ENCODE measurements at regions not wholly inside any gene's neighbourhood (a gene's known extent, or its start where the extent isn't known, plus 50 kb on each side); places are given as distances from the start of the nearest gene placed in this dataset.

DNA sequence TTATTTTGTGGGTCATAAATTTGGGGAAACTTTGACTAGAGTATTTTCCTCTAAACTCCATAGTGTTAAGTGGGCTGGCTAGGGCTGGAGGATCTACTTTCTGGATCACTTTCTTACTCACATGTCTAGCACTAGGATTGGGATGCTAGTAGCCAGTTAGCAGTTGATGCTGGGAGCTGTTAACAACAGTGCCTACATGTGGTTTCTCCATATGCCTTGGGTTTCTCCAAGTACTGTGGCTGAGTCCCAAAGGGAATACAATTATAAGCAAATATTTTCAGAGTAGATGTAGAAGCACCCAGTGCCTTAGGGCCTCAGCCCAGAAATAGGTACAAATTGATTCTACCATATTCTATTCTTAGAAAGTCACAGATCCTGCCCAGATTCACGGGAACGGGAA, 1614.9 kb downstream of the ARAP2 start (continued):
- no peak for TF ChIP-seq CREB5 (CRISPR knock-in tag; IDR thresholded peaks at IDR 0.05; ENCODE audit: low read depth)

DNA sequence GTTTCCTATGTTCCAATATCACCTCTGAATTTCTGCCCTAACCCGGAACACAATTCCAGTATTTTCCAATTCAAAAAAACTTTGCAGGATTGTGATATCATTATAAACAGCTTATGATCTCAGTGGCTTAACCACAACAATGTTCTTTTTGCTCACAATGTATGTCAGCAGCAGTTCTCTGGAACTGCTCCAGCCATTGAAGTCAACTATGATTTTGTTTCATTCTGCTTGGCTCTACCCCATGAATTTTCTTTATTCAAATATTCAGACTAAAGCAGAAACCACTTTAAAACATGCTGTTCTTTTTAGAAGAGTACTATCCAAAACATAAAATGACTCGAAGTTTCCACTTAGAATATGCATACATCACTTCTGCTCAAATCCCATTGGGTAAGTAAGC, 1611.1 kb downstream of the ARAP2 start:
- ATAC-seq = no peak
- TF ChIP-seq, protein P1, sequence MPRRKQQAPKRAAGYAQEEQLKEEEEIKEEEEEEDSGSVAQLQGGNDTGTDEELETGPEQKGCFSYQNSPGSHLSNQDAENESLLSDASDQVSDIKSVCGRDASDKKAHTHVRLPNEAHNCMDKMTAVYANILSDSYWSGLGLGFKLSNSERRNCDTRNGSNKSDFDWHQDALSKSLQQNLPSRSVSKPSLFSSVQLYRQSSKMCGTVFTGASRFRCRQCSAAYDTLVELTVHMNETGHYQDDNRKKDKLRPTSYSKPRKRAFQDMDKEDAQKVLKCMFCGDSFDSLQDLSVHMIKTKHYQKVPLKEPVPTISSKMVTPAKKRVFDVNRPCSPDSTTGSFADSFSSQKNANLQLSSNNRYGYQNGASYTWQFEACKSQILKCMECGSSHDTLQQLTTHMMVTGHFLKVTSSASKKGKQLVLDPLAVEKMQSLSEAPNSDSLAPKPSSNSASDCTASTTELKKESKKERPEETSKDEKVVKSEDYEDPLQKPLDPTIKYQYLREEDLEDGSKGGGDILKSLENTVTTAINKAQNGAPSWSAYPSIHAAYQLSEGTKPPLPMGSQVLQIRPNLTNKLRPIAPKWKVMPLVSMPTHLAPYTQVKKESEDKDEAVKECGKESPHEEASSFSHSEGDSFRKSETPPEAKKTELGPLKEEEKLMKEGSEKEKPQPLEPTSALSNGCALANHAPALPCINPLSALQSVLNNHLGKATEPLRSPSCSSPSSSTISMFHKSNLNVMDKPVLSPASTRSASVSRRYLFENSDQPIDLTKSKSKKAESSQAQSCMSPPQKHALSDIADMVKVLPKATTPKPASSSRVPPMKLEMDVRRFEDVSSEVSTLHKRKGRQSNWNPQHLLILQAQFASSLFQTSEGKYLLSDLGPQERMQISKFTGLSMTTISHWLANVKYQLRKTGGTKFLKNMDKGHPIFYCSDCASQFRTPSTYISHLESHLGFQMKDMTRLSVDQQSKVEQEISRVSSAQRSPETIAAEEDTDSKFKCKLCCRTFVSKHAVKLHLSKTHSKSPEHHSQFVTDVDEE (CRISPR knock-in tag; IDR thresholded peaks at IDR 0.05) = no peak
- no peak for TF ChIP-seq POU6F1 (CRISPR knock-in tag; IDR thresholded peaks at IDR 0.05; ENCODE audit: borderline replicate concordance, low read depth)
- TF ChIP-seq BACH2 (CRISPR knock-in tag; IDR thresholded peaks at IDR 0.05; ENCODE audit: borderline replicate concordance) = no peak
- TF ChIP-seq ZFP3 (CRISPR knock-in tag; IDR thresholded peaks at IDR 0.05) = no peak
- no peak for TF ChIP-seq OSR1 (CRISPR knock-in tag; IDR thresholded peaks at IDR 0.05)
- TF ChIP-seq ZNF565 (CRISPR knock-in tag; conservative IDR thresholded peaks at IDR 0.05; ENCODE audit: low read depth) = no peak
- no peak for TF ChIP-seq CREB5 (CRISPR knock-in tag; IDR thresholded peaks at IDR 0.05; ENCODE audit: low read depth)
- TF ChIP-seq, protein P2, sequence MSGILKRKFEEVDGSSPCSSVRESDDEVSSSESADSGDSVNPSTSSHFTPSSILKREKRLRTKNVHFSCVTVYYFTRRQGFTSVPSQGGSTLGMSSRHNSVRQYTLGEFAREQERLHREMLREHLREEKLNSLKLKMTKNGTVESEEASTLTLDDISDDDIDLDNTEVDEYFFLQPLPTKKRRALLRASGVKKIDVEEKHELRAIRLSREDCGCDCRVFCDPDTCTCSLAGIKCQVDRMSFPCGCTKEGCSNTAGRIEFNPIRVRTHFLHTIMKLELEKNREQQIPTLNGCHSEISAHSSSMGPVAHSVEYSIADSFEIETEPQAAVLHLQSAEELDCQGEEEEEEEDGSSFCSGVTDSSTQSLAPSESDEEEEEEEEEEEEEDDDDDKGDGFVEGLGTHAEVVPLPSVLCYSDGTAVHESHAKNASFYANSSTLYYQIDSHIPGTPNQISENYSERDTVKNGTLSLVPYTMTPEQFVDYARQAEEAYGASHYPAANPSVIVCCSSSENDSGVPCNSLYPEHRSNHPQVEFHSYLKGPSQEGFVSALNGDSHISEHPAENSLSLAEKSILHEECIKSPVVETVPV (CRISPR knock-in tag; IDR thresholded peaks at IDR 0.05) = no peak

DNA sequence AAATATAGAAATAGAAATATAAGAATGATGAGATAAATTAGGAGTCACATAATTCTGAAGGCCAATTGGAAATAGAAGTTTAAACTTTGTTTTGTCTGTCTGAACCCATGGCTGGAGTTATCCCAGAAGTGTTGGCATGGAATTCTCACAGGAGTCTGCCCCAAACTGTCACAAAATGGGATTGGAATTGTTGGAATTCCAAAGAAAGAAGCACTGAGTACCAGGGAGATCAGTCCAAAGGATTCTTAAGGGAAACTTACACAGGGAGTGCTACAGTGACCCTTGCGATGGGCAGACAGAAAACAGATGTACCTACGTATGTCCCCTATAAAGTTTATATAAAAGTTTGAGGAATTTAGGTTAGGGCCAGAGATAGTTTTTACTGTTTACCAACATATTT, 1607.7 kb downstream of the ARAP2 start:
- ATAC-seq = no peak
- no peak for TF ChIP-seq POU6F1 (CRISPR knock-in tag; IDR thresholded peaks at IDR 0.05; ENCODE audit: borderline replicate concordance, low read depth)
- TF ChIP-seq ZC3H10 (CRISPR knock-in tag; IDR thresholded peaks at IDR 0.05) = no peak
- no peak for TF ChIP-seq CREB5 (CRISPR knock-in tag; IDR thresholded peaks at IDR 0.05; ENCODE audit: low read depth)
- TF ChIP-seq RARB (CRISPR knock-in tag; IDR thresholded peaks at IDR 0.05) = no peak
- TF ChIP-seq PPARA (CRISPR knock-in tag; IDR thresholded peaks at IDR 0.05; ENCODE audit: borderline replicate concordance) = no peak
- TF ChIP-seq ARNTL (CRISPR knock-in tag; IDR thresholded peaks at IDR 0.05; ENCODE audit: borderline replicate concordance, low read depth) = no peak
- TF ChIP-seq, protein P1 (CRISPR knock-in tag; IDR thresholded peaks at IDR 0.05) = no peak
- TF ChIP-seq, protein P2 (CRISPR knock-in tag; IDR thresholded peaks at IDR 0.05) = no peak
- TF ChIP-seq PATZ1 (CRISPR knock-in tag; IDR thresholded peaks at IDR 0.05; ENCODE audit: borderline replicate concordance) = no peak
- TF ChIP-seq BACH2 (CRISPR knock-in tag; IDR thresholded peaks at IDR 0.05; ENCODE audit: borderline replicate concordance) = no peak
- no peak for TF ChIP-seq ZFP3 (CRISPR knock-in tag; IDR thresholded peaks at IDR 0.05)
- TF ChIP-seq ZFP30 (CRISPR knock-in tag; IDR thresholded peaks at IDR 0.05) = no peak
- TF ChIP-seq OSR1 (CRISPR knock-in tag; IDR thresholded peaks at IDR 0.05) = no peak
- TF ChIP-seq CSDC2 (CRISPR knock-in tag; IDR thresholded peaks at IDR 0.05) = no peak
- no peak for TF ChIP-seq TOX (CRISPR knock-in tag; IDR thresholded peaks at IDR 0.05; ENCODE audit: borderline replicate concordance)
- no peak for TF ChIP-seq ISL1 (CRISPR knock-in tag; IDR thresholded peaks at IDR 0.05)

Measured in SK-N-SH treated with all-trans-retinoic acid at 6 μM for 48 hours (cell line).